HepG2 (cell line): ENCODE measurements at regions not wholly inside any gene's neighbourhood (a gene's known extent, or its start where the extent isn't known, plus 50 kb on each side); places are given as distances from the start of the nearest gene placed in this dataset.

ENCODE experiments used
- ATAC-seq: fragments of 200-7000 bp; cut with Tn5 transposase; 3 replicates; pipeline ENCODE4 v1.9.1; 2020; ENCODE audit warnings: mild to moderate bottlenecking, moderate library complexity
- BruUV-seq: library from RNA; stranded (reverse); fragments of 400-500 nt; replicated peaks from 2 replicates; lab custom pipeline; 2021; lab: Mats Ljungman, UMichigan
- CTCF ChIA-PET: fragments of 300-600 bp; formaldehyde crosslinking; extraction: SDS; loops from one replicate; lab custom pipeline; 2021; ENCODE audit warnings: low total read pairs, inconsistent platforms, low intra/inter-chr PET ratio; lab: Yijun Ruan, JAX
- POLR2A ChIA-PET: fragments of 350-600 bp; sonication (Branson Sonifier 250); formaldehyde crosslinking; loops from one replicate; lab custom pipeline; 2020; ENCODE audit warnings: antibody characterized with exemption, inconsistent platforms; lab: Yijun Ruan, JAX
- DNase-seq: peaks from one replicate; pipeline ENCODE4 v3.0.0-alpha.2; 2015; ENCODE audit warnings: low spot score
- FAIRE-seq: peaks from 3 replicates; lab custom pipeline; 2011; peaks lifted over from hg19 to GRCh38; lab: Jason Lieb, UNC
- H2AFZ ChIP-seq: one replicate; pipeline ENCODE4 v1.6.1; 2011; ENCODE audit warnings: low read length, inconsistent platforms
- H3K27ac ChIP-seq: fragments of 300-600 bp; 3 replicates; pipeline ENCODE4 v1.8.0; 2011; ENCODE audit warnings: mixed run types, mild to moderate bottlenecking, mixed read lengths, low read length, inconsistent platforms; ENCODE audit not compliant: insufficient read depth; ENCODE audit errors: extremely low read length
- H3K27me3 ChIP-seq, 2 experiments: fragments of 200-600 bp in 1 of 2; 2 replicates in 1 of 2; 3 replicates in 1 of 2; pipeline versions ENCODE4 v1.6.0 to v1.8.0; 2011; ENCODE audit warnings: low read length in 2 of 2, mild to moderate bottlenecking in 2 of 2, moderate library complexity in 2 of 2, inconsistent platforms in 1 of 2; ENCODE audit not compliant: insufficient read depth in 2 of 2, control insufficient read depth in 1 of 2
- H3K36me3 ChIP-seq, 2 experiments: fragments of 200-600 bp in 1 of 2; replicated peaks in 1 of 2; 2 replicates in 1 of 2; 3 replicates in 1 of 2; pipeline versions ENCODE4 v1.5.1 to v1.8.0; 2011; ENCODE audit warnings: low read length in 2 of 2, inconsistent platforms in 1 of 2; ENCODE audit not compliant: insufficient read depth in 2 of 2, control insufficient read depth in 1 of 2
- H3K4me1 ChIP-seq: 2 replicates; pipeline ENCODE4 v1.5.1; 2012; ENCODE audit warnings: low read length, inconsistent platforms; ENCODE audit not compliant: insufficient read depth
- H3K4me2 ChIP-seq: 2 replicates; pipeline ENCODE4 v1.6.0; 2011; ENCODE audit warnings: low read depth, low read length, inconsistent platforms
- H3K4me3 ChIP-seq, 3 experiments: fragments of 200-600 bp in 1 of 3; sonication (generic), shearing (Covaris generic) in 1 of 3; replicated peaks in 1 of 3; 2 replicates each; pipeline ENCODE4 v1.5.1; 2011 to 2016; ENCODE audit warnings: low read length in 3 of 3, inconsistent platforms in 2 of 3, low read depth in 2 of 3, mild to moderate bottlenecking in 2 of 3, control low read depth in 1 of 3, mixed read lengths in 1 of 3; ENCODE audit not compliant: insufficient read depth in 1 of 3
- H3K79me2 ChIP-seq: one replicate; pipeline ENCODE4 v1.6.1; 2011; ENCODE audit warnings: low read length, inconsistent platforms; ENCODE audit not compliant: insufficient read depth
- H3K9ac ChIP-seq: 2 replicates; pipeline ENCODE4 v1.6.0; 2011; ENCODE audit warnings: mild to moderate bottlenecking, low read depth, low read length, inconsistent platforms; ENCODE audit not compliant: insufficient read depth
- H3K9me3 ChIP-seq: 2 replicates; pipeline ENCODE4 v1.5.1; 2012; ENCODE audit warnings: mild to moderate bottlenecking, low read length
- H4K20me1 ChIP-seq: 2 replicates; pipeline ENCODE4 v1.6.0; 2011; ENCODE audit warnings: inconsistent platforms, mild to moderate bottlenecking, low read length, moderate library complexity; ENCODE audit not compliant: insufficient read depth
- CHD4 ChIP-seq: fragments of 200-600 bp; sonication (generic); IDR thresholded peaks from 2 replicates; pipeline ENCODE4 v1.7.0; 2017; ENCODE audit warnings: mild to moderate bottlenecking, low read length, borderline replicate concordance
- FOXM1 ChIP-seq: sonication (generic); formaldehyde crosslinking; IDR thresholded peaks from 2 replicates; pipeline ENCODE4 v1.5.0; 2020; ENCODE audit warnings: missing genetic modification reagents
- MBNL3 ChIP-seq: fragments of 250-450 bp; sonication (Bioruptor Pico); conservative IDR thresholded peaks from 2 replicates; pipeline ENCODE4 v1.8.0; 2022; ENCODE audit warnings: mild to moderate bottlenecking, inconsistent platforms
- MYC ChIP-seq: sonication (generic); formaldehyde crosslinking; IDR thresholded peaks from 2 replicates; pipeline ENCODE4 v1.9.0; 2021; ENCODE audit warnings: missing genetic modification reagents, borderline replicate concordance
- NCOA2 ChIP-seq: sonication (generic); formaldehyde crosslinking; IDR thresholded peaks from 2 replicates; pipeline ENCODE4 v1.8.0; 2022; ENCODE audit warnings: inconsistent platforms
- NFE2 ChIP-seq: sonication (generic); formaldehyde crosslinking; IDR thresholded peaks from 2 replicates; pipeline ENCODE4 v1.4.0; 2020; ENCODE audit warnings: missing genetic modification reagents
- TBX2 ChIP-seq: sonication (generic); formaldehyde crosslinking; IDR thresholded peaks from 2 replicates; pipeline ENCODE4 v1.5.0; 2020; ENCODE audit warnings: missing genetic modification reagents, mild to moderate bottlenecking, borderline replicate concordance
- TCF12 ChIP-seq, 2 experiments: fragments of 450-650 bp in 1 of 2; sonication (generic) in 1 of 2; formaldehyde crosslinking in 1 of 2; IDR thresholded peaks; 2 replicates each; pipeline versions ENCODE4 v1.6.1 to v1.8.0; 2017 to 2022; ENCODE audit warnings: antibody characterized with exemption in 1 of 2, mild to moderate bottlenecking in 1 of 2, missing genetic modification reagents in 1 of 2, moderate library complexity in 1 of 2
- ZNF264 ChIP-seq: sonication (generic); formaldehyde crosslinking; IDR thresholded peaks from 2 replicates; pipeline ENCODE4 v1.4.0; 2020; ENCODE audit warnings: missing genetic modification reagents
- ZNF768 ChIP-seq: sonication (generic); formaldehyde crosslinking; IDR thresholded peaks from 2 replicates; pipeline ENCODE4 v1.4.0; 2020; ENCODE audit warnings: missing genetic modification reagents
- WGBS: methylation state at CpG from one replicate; pipeline ENCODE4 v1.1.6; 2017; ENCODE audit warnings: low lambda C conversion rate; 5-methylcytosine and 5-hydroxymethylcytosine counted together
- in situ Hi-C: cut with HindIII; loops from 2 replicates; pipeline ENCODE4 v1.10.0; 2017; ENCODE audit warnings: low pct_unique_long_range_greater_than_20kb; ENCODE audit not compliant: extremely low pct_ligation_motif_present
- intact Hi-C: fragments of 100-400 bp; cut with micrococcal nuclease; formaldehyde crosslinking; loops from one replicate; pipeline ENCODE4 v1.10.0; 2022; ENCODE audit not compliant: unreplicated experiment
- TF ChIP-seq, protein P1 (sequence below), 2 experiments: sonication (generic) in 1 of 2; formaldehyde crosslinking in 1 of 2; IDR thresholded peaks; 2 replicates each; pipeline versions ENCODE4 v1.5.1 to v1.6.1; 2011 to 2020; ENCODE audit warnings: borderline replicate concordance in 1 of 2, low read depth in 1 of 2, low read length in 1 of 2, mild to moderate bottlenecking in 1 of 2, missing genetic modification reagents in 1 of 2, moderate library complexity in 1 of 2

DNA sequence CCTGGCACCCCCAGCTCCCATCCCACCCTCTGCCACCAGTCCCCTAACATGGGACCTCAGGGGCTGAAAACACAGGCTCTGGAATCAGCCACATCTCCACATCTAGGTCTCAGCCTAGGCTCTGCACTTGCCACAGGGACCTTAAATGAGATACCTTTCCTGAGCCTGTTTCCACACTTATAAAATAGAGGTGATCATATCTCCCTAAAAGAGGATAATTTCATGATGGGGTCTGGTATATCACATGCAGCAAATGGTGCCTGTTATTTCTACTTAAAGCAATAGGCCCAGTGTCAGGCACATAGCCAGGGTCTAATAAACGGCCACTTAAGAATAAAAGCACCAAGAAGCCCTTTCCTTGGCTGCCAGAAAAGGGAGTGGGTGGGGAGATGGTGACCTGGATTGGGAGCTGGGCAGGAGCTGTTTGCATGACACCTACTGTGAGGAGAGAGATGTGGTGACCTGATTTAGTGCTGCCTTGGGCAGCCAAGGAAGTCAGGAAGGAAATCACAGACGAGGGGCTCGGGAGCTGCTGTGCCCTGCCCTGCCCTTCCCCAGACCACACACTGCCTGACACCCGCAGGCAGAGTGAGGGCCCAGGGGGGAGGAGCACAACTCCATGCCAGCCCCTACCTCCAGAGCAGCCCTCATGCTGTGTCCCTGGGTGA, 71.2 kb downstream of the IRF2BPL start:
- no peak for DNase-seq

DNA sequence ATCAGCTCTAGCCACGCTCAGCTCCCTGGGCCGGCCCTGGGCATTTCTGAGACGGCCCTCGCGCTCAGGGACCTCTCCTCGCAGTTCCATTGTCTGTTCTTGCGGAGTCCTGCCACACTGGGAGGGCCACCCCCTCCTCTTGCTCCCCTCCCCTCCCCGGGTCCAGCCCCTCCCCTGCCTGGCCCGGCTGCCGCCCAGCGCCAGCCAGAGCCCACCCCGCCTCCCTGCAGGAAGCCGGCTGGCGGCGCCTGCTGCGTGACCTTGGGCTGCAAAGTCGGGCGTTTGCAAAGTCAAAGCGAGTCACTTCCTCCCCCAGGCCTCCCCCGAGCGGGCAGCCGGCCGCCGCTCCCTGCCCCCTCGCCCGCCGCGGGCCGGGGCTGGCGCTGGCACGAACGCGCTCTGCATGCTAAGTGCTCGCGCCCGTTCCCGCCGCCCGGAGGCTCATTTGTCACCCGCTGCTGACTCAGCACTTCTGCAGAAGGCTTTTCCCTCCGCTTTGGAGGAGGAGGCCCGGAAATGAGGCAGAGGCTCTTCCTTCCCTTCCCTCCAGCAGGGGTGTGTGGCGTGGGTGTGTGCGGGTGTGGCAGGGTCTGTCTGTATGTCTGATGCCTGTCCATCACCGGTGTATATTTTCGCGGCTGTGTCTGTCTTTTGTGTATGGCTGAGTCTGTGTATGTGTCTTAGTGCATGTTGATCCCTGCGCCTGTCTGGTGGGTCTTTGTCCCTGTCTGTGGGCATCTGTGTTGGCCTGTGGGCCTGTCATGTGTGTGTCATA, 72.0 kb downstream of the IRF2BPL start:
- no peaks in the 10 kb centered on the region for H3K36me3 ChIP-seq
- H2AFZ ChIP-seq: no peak overlapping the region
- in situ Hi-C loops: no loop called here
- DNase-seq: peak; percentile 89
- peak overlapping the region; percentile 77 for H3K4me2 ChIP-seq
- H4K20me1 ChIP-seq: no peaks in the 10 kb centered on the region
- no TSS peak for BruUV-seq
- H3K79me2 ChIP-seq: no peaks in the 10 kb centered on the region
- peak; percentile 74 for ATAC-seq
- no peaks in the 10 kb centered on the region for H3K9me3 ChIP-seq
- 10% methylated on average over 5 of the region's 48 CpGs for WGBS
- intact Hi-C loops: loop anchor here (1.0 kb wide), 1 partner anchor 84 kb away; no protein-coding TSS in a partner anchor
- H3K4me1 ChIP-seq: peaks cover 89% of the 10 kb centered on the region
- H3K27me3 ChIP-seq: no peaks in the 10 kb centered on the region
- peak overlapping the region; percentile 79 for H3K9ac ChIP-seq
- peak overlapping the region; percentile 53 to 77 (median 56) for H3K4me3 ChIP-seq
- H3K27ac ChIP-seq: peak overlapping the region; percentile 78
- CTCF ChIA-PET: interaction anchor here (1.0 kb wide), 1 partner anchor 97 kb away, joined by 4 read pairs; no protein-coding TSS in a partner anchor
- POLR2A ChIA-PET: interaction anchor here (0.6 to 1.8 kb wide), 8 partner anchors 9 to 88 kb away, joined by 3 to 10 read pairs (median 5); no protein-coding TSS in a partner anchor
- FAIRE-seq: peak; percentile 18
- peak; percentile 58 for TF ChIP-seq NFE2 (CRISPR knock-in tag)
- TF ChIP-seq, protein P1, sequence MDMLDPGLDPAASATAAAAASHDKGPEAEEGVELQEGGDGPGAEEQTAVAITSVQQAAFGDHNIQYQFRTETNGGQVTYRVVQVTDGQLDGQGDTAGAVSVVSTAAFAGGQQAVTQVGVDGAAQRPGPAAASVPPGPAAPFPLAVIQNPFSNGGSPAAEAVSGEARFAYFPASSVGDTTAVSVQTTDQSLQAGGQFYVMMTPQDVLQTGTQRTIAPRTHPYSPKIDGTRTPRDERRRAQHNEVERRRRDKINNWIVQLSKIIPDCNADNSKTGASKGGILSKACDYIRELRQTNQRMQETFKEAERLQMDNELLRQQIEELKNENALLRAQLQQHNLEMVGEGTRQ (IDR thresholded peaks at IDR 0.05; ENCODE audit: low read depth, low read length): no peak
- TF ChIP-seq, protein P1 (CRISPR knock-in tag; IDR thresholded peaks at IDR 0.05; ENCODE audit: borderline replicate concordance): no peak
- peak; percentile 55 for TF ChIP-seq NCOA2
- TF ChIP-seq TBX2 (CRISPR knock-in tag): peak; percentile 87
- TF ChIP-seq CHD4: no peak
- no peak for TF ChIP-seq FOXM1 (CRISPR knock-in tag)
- TF ChIP-seq MYC: peak; percentile 32; the same call in 1 of the 2 replicates
- TF ChIP-seq TCF12 (IDR thresholded peaks at IDR 0.05): no peak
- TF ChIP-seq TCF12 (CRISPR knock-in tag; IDR thresholded peaks at IDR 0.05): 0 out of 2 replicates have a peak, but pooled peaks have one; percentile 18
- TF ChIP-seq ZNF768: peak; percentile 36; the same call in 1 of the 2 replicates

More for the DNA sequence above, 71.2 kb downstream of the IRF2BPL start:
- no peaks in the 10 kb centered on the region for H3K79me2 ChIP-seq
- H4K20me1 ChIP-seq: no peaks in the 10 kb centered on the region
- no peak for FAIRE-seq
- in situ Hi-C loops (no loop called here), intact Hi-C loops (no loop called here)
- H3K27ac ChIP-seq: peak overlapping the region; percentile 78
- no peak for ATAC-seq
- H3K4me3 ChIP-seq: peak overlapping the region in 2 of 3 experiments; percentile 56 to 77; a peak in 4 of 6 replicates
- H3K4me1 ChIP-seq: peaks cover 89% of the 10 kb centered on the region
- H3K4me2 ChIP-seq: peak overlapping the region; percentile 77
- H3K27me3 ChIP-seq: no peaks in the 10 kb centered on the region
- no peak overlapping the region; the same call in 1 of the 2 replicates for H3K9ac ChIP-seq
- H2AFZ ChIP-seq: no peak overlapping the region
- POLR2A ChIA-PET: interaction anchor here (0.6 kb wide), 1 partner anchor 67 kb away, joined by 3 read pairs; no protein-coding TSS in a partner anchor
- H3K9me3 ChIP-seq: no peaks in the 10 kb centered on the region
- CTCF ChIA-PET: no interaction called here
- H3K36me3 ChIP-seq: no peaks in the 10 kb centered on the region
- 42% methylated on average over 1 of the region's 4 CpGs for WGBS
- no peak for TF ChIP-seq MBNL3 (CRISPR knock-in tag)
- no peak for TF ChIP-seq ZNF264 (CRISPR knock-in tag)
- no TSS peak for BruUV-seq
